ENCODE measurements at regions not wholly inside any gene's neighbourhood (a gene's known extent, or its start where the extent isn't known, plus 50 kb on each side); places are given as distances from the start of the nearest gene placed in this dataset.

- no peak for DNase-seq
These were observed 112.2 kb downstream of the TRIB2 start for GRCh38 chr2:12828980-12829379.

DNA sequence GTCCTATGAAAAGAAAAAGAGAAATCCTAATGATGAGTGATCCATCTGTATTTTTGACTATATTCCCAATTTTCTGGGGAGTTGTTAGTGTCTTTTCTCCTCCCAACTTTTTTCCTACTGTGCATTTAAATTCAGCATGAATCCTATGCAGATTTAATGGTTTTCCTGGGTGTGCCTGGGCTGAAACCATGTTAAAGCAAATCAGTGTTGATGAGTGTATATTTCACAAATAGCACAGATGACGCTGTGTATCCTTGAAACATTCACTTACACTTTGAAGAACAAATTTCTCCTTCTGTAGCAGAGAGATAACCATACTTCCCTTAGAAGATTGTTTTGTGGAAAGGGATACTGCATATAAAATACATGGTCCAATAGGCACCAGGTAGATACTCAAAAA, 114.3 kb downstream of the TRIB2 start:
- no peak for DNase-seq

- no peak for DNase-seq
These were observed 117.5 kb downstream of the TRIB2 start for GRCh38 chr2:12834239-12834638.

- DNase-seq: no peak
These were observed 119.0 kb downstream of the TRIB2 start for GRCh38 chr2:12835733-12836132.

DNA sequence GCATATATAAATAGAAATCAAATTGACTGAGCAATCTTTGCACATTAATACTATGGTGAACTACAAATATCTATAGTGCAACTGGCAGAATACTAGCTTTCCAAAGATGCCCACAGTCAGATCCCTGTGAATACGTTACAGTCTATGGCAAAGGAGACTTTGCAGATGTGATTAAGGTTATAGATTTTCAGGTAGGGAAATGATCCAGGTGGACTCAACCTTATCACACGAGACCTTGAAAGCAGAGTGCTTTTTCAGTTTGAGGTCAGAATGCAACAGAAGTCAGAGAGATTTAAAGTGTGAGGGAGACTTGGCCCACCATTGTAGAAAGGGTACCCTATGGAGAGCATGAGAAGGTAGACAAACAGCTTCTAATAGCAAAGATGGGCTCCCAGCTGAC, 122.6 kb downstream of the TRIB2 start:
- no peak for DNase-seq

DNA sequence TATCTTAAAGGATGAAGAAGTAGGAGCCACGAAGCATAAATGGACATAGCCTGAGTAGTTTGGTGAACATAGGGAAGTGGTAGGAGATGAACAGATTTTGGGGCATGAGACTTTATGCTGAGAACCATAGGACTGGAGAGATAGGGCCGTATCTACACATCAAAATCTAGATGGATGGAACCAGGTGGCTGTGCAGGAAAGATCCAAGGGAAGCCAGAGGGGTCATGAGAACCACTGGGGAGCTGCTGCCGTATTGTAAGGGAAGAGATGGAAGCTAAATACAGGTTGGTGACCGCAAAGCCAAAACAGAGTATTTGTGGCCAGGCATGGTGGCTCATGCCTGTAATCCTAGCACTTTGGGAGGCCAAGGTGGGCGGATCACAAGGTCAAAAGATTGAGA, 124.3 kb downstream of the TRIB2 start:
- no peak for DNase-seq

- no peak for DNase-seq
These were observed 126.2 kb downstream of the TRIB2 start for GRCh38 chr2:12842917-12843316.

GRCh38 chr2:12844511-12844910, 127.8 kb downstream of the TRIB2 start:
- no peak for DNase-seq

- DNase-seq: no peak
These were observed 131.2 kb downstream of the TRIB2 start for GRCh38 chr2:12847694-12848575.

DNA sequence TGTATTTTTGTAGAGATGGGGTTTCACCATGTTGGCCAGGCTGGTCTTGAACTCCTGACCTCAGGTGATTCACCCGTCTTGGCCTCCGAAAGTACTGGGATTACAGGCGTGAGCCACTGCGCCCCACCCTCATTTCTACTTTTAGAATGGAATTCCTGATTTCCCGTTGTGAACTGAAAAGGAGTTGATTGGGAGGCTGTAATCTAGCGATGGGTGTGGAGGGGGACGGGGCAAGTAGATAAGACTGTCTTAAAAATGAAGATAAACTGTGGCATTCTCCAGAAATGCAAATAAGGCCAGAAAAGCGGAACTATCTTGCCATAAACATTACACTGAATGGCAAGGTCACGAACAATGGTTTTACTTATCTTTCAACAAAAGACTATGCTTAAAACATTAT, 135.4 kb downstream of the TRIB2 start:
- DNase-seq: no peak

DNA sequence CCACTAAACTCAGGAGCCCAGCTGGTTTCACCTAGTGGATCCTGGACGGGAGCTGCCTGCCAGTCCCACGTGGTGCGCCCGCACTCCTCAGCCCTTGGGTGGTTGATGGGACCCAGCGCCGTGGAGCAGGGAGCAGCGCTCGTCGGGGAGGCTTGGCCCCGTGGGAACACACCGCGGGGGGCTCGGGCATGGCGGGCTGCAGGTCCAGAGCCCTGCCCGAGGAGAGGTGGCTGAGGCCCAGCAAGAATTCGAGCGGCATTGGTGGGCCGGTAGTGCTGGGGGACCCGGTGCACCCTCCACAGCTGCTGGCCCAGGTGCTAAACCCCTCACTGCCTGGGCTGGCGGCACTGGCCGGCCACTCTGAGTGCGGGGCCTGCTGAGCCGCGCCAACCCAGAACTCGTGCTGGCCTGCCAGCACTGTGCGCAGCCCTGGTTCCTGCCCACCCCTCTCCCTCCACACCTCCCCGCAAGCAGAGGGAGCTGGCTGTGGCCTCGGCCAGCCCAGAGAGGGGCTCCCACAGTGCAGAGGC, 137.3 kb downstream of the TRIB2 start:
- no peak for DNase-seq

- no peak for DNase-seq
These were observed 138.8 kb downstream of the TRIB2 start for GRCh38 chr2:12855508-12855907.

DNA sequence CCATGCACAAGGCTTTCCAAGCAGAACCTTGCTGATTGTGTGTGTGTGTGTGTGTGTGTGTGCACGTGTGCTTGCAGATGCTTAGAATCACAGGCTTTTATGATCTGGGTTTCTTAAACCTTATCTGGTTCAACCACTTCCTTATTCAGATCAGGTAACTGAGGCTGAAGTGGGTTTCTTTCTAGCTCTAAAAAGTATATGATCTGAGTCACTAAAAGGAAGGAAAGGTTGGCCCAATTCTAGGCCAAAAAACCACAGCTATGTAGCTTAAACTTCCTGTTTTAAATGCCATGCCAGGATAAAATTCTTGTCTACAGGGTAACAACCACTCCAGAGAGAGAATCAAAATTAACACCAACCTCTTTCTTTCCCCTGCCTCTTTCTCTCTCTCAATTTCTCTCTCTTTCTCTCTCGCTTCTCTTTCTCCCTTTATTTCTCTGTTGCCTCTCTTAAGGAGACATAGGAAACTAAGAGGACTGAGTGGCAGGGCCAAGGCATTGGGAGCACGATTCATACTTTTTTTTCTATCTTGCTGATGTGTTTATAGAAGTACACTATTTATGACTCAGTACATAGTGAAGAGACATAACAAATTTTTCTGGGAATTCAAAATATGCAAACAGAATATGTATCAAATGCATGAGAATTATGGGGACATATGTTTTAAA, 140.3 kb downstream of the TRIB2 start:
- no peak for DNase-seq

GRCh38 chr2:12857891-12858290, 141.2 kb downstream of the TRIB2 start:
- DNase-seq: no peak

- no peak for DNase-seq
These were observed 142.1 kb downstream of the TRIB2 start for GRCh38 chr2:12858786-12859185.

DNA sequence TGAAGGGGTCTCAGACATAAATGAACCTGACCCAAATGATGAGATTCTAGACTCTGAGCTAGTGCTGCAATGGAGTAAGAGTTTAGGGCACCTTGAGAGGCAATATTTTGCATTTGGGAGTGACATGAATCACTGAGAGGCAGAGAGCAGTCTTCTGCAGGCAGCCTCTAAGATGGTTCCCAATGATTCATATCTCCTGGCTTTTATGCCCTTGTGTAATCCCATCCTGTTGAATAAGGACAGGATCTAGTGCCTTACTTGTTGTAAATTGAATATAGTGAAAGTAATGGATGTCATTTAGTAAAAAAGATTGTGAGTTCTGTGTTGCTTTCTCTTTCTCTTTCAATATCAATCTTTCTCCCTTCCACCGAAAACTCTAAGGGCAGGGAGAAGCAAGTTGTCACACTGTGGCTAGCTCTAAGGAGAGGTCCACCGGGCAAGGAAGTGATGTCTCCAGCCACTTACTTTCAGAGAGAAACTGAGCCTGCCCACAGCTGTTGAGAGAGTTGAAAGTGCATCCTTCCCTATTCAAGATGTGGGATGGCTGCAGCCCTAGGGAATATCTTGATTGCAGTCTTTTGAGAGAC, 144.7 kb downstream of the TRIB2 start:
- DNase-seq: no peak

DNA sequence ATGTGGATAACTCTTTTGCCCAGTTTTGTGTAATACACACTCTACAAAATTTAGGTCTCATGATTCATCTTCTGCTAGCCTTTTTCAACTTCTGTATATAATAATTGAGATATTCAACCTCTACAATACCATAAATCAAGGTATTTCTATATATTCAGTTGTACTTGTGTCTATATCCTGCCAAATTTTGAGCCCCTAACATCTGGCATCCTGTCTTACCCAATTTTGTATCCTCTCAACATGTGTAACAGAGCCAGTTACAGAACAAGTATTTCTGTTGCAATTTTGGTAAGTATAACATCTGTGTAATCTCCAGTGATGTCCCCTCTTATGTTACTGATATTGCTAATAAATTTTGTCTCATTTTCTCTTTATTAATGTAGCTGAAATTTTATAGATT, 145.8 kb downstream of the TRIB2 start:
- no peak for DNase-seq

- no peak for DNase-seq
These were observed 147.2 kb downstream of the TRIB2 start for GRCh38 chr2:12863937-12864336.

GRCh38 chr2:12867631-12868287, 151.0 kb downstream of the TRIB2 start:
- DNase-seq: no peak

DNA sequence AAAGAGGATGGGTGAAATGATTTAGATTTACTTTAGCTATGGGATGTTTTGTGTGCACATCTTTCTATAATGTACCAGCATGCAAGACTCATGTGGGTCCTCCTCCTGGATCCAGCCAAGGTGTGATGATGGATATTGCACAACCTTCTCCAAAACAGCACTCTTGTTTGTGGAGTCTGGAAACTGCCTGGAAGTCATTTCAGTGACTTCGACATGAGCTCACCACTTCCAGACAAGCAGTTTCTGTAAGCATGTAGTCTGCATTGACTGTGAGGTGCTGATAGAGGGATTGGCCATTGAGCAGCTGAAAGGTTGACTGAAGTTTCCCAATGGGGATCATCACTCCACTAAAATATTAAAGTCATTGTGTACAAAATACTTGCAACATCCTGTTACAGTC, 154.0 kb downstream of the TRIB2 start:
- DNase-seq: no peak

DNA sequence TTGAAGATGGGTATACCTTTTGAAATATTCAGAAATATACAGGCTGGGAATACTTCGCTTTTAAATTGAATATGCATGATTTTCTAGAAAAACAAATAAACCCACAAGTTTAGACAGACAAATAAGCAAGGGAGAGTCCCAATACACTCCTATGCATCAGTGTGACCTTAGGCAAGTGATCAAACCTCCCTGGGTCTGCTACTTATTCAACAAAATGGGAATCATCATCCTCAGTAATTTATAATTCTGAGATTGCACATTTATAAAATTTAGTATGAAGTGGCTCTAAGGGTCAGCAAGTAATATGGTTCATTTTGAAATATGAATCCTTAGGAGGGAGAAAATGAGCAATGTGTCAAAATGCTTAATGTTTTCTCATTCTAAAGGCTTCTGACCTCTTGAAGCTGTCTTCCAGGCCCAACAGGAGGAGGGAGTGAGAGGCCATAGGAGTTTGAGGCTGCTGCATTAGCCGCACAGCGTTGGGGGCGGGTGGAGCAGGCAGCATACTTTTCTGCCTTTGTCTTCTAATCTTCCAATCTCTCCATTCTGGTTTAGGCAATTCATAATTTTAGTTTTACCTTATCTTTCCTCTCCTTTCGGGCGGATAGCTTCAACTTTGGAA, 155.1 kb downstream of the TRIB2 start:
- no peak for DNase-seq

- DNase-seq: no peak
These were observed 161.0 kb downstream of the TRIB2 start for GRCh38 chr2:12877761-12878160.

DNA sequence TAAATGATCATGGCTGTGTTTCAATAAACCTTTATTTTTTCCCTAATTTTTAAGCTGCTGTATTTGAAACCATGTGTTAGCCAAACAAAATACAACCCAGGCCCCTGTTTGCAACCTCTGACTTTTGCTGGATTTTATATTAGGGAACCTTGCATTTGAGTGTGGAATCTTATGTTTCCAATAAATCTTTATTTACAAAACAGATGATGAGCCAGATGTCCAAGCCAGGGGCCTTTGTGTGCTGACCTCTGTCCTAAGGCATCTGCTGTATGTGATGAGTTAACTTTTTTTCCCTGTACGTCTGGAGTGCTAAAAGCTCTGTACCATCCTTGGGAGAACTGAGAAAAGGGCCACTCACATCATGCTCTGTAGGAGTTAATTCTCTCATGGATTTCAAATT, 162.9 kb downstream of the TRIB2 start:
- DNase-seq: no peak
